Liver (tissue), 8 donors: ENCODE measurements at regions not wholly inside any gene's neighbourhood (a gene's known extent, or its start where the extent isn't known, plus 50 kb on each side); places are given as distances from the start of the nearest gene placed in this dataset.

Experiments
- DNase-seq: peaks from one replicate; pipeline ENCODE4 v3.0.0-alpha.2; 2017; ENCODE audit warnings: low spot score
- H3K27ac ChIP-seq, 2 donors: one replicate each; pipeline ENCODE4 v1.7.0; 2013; ENCODE audit warnings: inconsistent platforms in 2 of 2, low read length in 2 of 2, control low read depth in 1 of 2, low read depth in 1 of 2, mild to moderate bottlenecking in 1 of 2
- H3K27me3 ChIP-seq, 4 donors: one replicate each; pipeline versions ENCODE4 v1.6.1 to v1.7.0; 2013; ENCODE audit warnings: low read length in 3 of 4, inconsistent platforms in 1 of 4, mild to moderate bottlenecking in 1 of 4, moderate library complexity in 1 of 4; ENCODE audit not compliant: control insufficient read depth in 4 of 4, insufficient read depth in 4 of 4
- H3K36me3 ChIP-seq, 4 donors: one replicate each; pipeline versions ENCODE4 v1.6.1 to v1.7.0; 2013; ENCODE audit warnings: low read length in 3 of 4, mild to moderate bottlenecking in 3 of 4, low read depth in 1 of 4, moderate library complexity in 1 of 4; ENCODE audit not compliant: control insufficient read depth in 4 of 4, insufficient read depth in 3 of 4
- H3K4me1 ChIP-seq, 4 donors: one replicate each; pipeline versions ENCODE4 v1.6.1 to v1.7.0; 2013; ENCODE audit warnings: low read length in 3 of 4, mild to moderate bottlenecking in 3 of 4, moderate library complexity in 1 of 4; ENCODE audit not compliant: control insufficient read depth in 4 of 4, insufficient read depth in 4 of 4
- H3K4me3 ChIP-seq, 3 donors: one replicate each; pipeline versions ENCODE4 v1.6.1 to v1.7.0; 2013; ENCODE audit warnings: low read length in 3 of 3, control low read depth in 1 of 3, low read depth in 1 of 3, mild to moderate bottlenecking in 1 of 3
- H3K9ac ChIP-seq, 2 donors: one replicate each; pipeline ENCODE4 v1.7.0; 2013; ENCODE audit warnings: low read length in 2 of 2, mild to moderate bottlenecking in 2 of 2, moderate library complexity in 2 of 2, control low read depth in 1 of 2, low read depth in 1 of 2
- H3K9me3 ChIP-seq, 4 donors: one replicate each; pipeline versions ENCODE4 v1.6.1 to v1.7.0; 2013; ENCODE audit warnings: low read length in 3 of 4; ENCODE audit not compliant: control insufficient read depth in 4 of 4
- ATF3 ChIP-seq: IDR thresholded peaks from 2 replicates; pipeline ENCODE4 v1.6.1; 2016; ENCODE audit warnings: antibody characterized with exemption
- EGR1 ChIP-seq, 2 donors: IDR thresholded peaks; 2 replicates each; pipeline ENCODE4 v1.6.1; 2016 to 2018; ENCODE audit warnings: antibody characterized with exemption in 2 of 2, low read depth in 2 of 2
- FOXA1 ChIP-seq: IDR thresholded peaks from 2 replicates; pipeline ENCODE4 v1.6.1; 2016; ENCODE audit warnings: antibody characterized with exemption
- FOXA2 ChIP-seq: IDR thresholded peaks from 2 replicates; pipeline ENCODE4 v1.6.1; 2016; ENCODE audit warnings: antibody characterized with exemption
- GABPA ChIP-seq, 2 donors: IDR thresholded peaks in 1 of 2; conservative IDR thresholded peaks in 1 of 2; 2 replicates each; pipeline ENCODE4 v1.6.1; 2016; ENCODE audit warnings: antibody characterized with exemption in 2 of 2, mild to moderate bottlenecking in 1 of 2, moderate library complexity in 1 of 2
- HNF4A ChIP-seq, 2 donors: conservative IDR thresholded peaks; 2 replicates each; pipeline ENCODE4 v1.6.1; 2016; ENCODE audit warnings: antibody characterized with exemption in 2 of 2, mild to moderate bottlenecking in 2 of 2
- HNF4G ChIP-seq: IDR thresholded peaks from 2 replicates; pipeline ENCODE4 v1.6.1; 2016; ENCODE audit warnings: antibody characterized with exemption
- JUND ChIP-seq, 2 donors: IDR thresholded peaks; 2 replicates each; pipeline ENCODE4 v1.6.1; 2016; ENCODE audit warnings: antibody characterized with exemption in 2 of 2
- NR2F2 ChIP-seq: IDR thresholded peaks from 2 replicates; pipeline ENCODE4 v1.6.1; 2016; ENCODE audit warnings: antibody characterized with exemption
- RXRA ChIP-seq, 2 donors: IDR thresholded peaks; 2 replicates each; pipeline ENCODE4 v1.6.1; 2017 to 2018; ENCODE audit warnings: antibody characterized with exemption in 2 of 2, mild to moderate bottlenecking in 1 of 2
- TAF1 ChIP-seq: conservative IDR thresholded peaks from 2 replicates; pipeline ENCODE4 v1.6.1; 2016; ENCODE audit warnings: antibody characterized with exemption, mild to moderate bottlenecking
- YY1 ChIP-seq: IDR thresholded peaks from 2 replicates; pipeline ENCODE4 v1.6.1; 2016; ENCODE audit warnings: antibody characterized with exemption, mild to moderate bottlenecking
- ZBTB33 ChIP-seq: IDR thresholded peaks from 2 replicates; pipeline ENCODE4 v1.6.1; 2016; ENCODE audit warnings: antibody characterized with exemption
- WGBS: extraction: QIAGEN DNeasy Blood & Tissue Kit; methylation state at CpG from one replicate; pipeline ENCODE4 v1.1.7; 2013; 5-methylcytosine and 5-hydroxymethylcytosine counted together
- TF ChIP-seq, protein P1 (sequence below): IDR thresholded peaks from 2 replicates; pipeline ENCODE4 v1.6.1; 2016; ENCODE audit warnings: antibody characterized with exemption, mild to moderate bottlenecking
- TF ChIP-seq, protein P2 (sequence below): IDR thresholded peaks from 2 replicates; pipeline ENCODE4 v1.6.1; 2016; ENCODE audit warnings: antibody characterized with exemption
- TF ChIP-seq, protein P3 (sequence below): fragments of 150-350 bp; IDR thresholded peaks from 2 replicates; pipeline ENCODE4 v1.5.1; 2017; ENCODE audit warnings: improper control_type of control experiment, low read depth, low read length; ENCODE audit not compliant: missing input control
- donor health status: healthy.
- donor health status: healthy.
- donor health status: healthy.
- donor health status: healthy.
- donor health status: healthy.

- H3K36me3 ChIP-seq = peaks cover 0 to 2% (median under 1%) of the 10 kb centered on the region in 4 donors
- no peak for DNase-seq
- H3K4me3 ChIP-seq = no peak overlapping the region
- no peak for TF ChIP-seq RXRA (IDR thresholded peaks at IDR 0.05)
- TF ChIP-seq, protein P1, sequence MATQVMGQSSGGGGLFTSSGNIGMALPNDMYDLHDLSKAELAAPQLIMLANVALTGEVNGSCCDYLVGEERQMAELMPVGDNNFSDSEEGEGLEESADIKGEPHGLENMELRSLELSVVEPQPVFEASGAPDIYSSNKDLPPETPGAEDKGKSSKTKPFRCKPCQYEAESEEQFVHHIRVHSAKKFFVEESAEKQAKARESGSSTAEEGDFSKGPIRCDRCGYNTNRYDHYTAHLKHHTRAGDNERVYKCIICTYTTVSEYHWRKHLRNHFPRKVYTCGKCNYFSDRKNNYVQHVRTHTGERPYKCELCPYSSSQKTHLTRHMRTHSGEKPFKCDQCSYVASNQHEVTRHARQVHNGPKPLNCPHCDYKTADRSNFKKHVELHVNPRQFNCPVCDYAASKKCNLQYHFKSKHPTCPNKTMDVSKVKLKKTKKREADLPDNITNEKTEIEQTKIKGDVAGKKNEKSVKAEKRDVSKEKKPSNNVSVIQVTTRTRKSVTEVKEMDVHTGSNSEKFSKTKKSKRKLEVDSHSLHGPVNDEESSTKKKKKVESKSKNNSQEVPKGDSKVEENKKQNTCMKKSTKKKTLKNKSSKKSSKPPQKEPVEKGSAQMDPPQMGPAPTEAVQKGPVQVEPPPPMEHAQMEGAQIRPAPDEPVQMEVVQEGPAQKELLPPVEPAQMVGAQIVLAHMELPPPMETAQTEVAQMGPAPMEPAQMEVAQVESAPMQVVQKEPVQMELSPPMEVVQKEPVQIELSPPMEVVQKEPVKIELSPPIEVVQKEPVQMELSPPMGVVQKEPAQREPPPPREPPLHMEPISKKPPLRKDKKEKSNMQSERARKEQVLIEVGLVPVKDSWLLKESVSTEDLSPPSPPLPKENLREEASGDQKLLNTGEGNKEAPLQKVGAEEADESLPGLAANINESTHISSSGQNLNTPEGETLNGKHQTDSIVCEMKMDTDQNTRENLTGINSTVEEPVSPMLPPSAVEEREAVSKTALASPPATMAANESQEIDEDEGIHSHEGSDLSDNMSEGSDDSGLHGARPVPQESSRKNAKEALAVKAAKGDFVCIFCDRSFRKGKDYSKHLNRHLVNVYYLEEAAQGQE = no peak
- no peak for TF ChIP-seq GABPA (IDR thresholded peaks at IDR 0.05 in 1 of 2, conservative IDR thresholded peaks at IDR 0.05 in 1 of 2)
- no peak for TF ChIP-seq FOXA2
- TF ChIP-seq, protein P2, sequence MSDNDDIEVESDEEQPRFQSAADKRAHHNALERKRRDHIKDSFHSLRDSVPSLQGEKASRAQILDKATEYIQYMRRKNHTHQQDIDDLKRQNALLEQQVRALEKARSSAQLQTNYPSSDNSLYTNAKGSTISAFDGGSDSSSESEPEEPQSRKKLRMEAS = no peak
- H3K9ac ChIP-seq = no peak overlapping the region
- H3K27ac ChIP-seq = no peak overlapping the region
- no peaks in the 10 kb centered on the region for H3K27me3 ChIP-seq
- H3K9me3 ChIP-seq = no peaks in the 10 kb centered on the region
- H3K4me1 ChIP-seq = no peaks in the 10 kb centered on the region
- 93% methylated on average over 6 of the region's 6 CpGs for WGBS
Observed at GRCh38 chr6:159610881-159611280, 82.2 kb downstream of the SOD2 start.

- H3K9me3 ChIP-seq = no peaks in the 10 kb centered on the region
- H3K4me1 ChIP-seq = no peaks in the 10 kb centered on the region
- no peak overlapping the region for H3K9ac ChIP-seq
- DNase-seq = no peak
- H3K4me3 ChIP-seq = no peak overlapping the region
- H3K27ac ChIP-seq = no peak overlapping the region
- H3K27me3 ChIP-seq = no peaks in the 10 kb centered on the region
- no peak for TF ChIP-seq FOXA2
- TF ChIP-seq ATF3 = no peak
- no peak for TF ChIP-seq RXRA (IDR thresholded peaks at IDR 0.05)
- no peak for TF ChIP-seq HNF4G
- no peak for TF ChIP-seq TAF1
- TF ChIP-seq, protein P3, sequence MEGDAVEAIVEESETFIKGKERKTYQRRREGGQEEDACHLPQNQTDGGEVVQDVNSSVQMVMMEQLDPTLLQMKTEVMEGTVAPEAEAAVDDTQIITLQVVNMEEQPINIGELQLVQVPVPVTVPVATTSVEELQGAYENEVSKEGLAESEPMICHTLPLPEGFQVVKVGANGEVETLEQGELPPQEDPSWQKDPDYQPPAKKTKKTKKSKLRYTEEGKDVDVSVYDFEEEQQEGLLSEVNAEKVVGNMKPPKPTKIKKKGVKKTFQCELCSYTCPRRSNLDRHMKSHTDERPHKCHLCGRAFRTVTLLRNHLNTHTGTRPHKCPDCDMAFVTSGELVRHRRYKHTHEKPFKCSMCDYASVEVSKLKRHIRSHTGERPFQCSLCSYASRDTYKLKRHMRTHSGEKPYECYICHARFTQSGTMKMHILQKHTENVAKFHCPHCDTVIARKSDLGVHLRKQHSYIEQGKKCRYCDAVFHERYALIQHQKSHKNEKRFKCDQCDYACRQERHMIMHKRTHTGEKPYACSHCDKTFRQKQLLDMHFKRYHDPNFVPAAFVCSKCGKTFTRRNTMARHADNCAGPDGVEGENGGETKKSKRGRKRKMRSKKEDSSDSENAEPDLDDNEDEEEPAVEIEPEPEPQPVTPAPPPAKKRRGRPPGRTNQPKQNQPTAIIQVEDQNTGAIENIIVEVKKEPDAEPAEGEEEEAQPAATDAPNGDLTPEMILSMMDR = no peak
- TF ChIP-seq GABPA (IDR thresholded peaks at IDR 0.05 in 1 of 2, conservative IDR thresholded peaks at IDR 0.05 in 1 of 2) = no peak
- TF ChIP-seq FOXA1 = no peak
- TF ChIP-seq HNF4A (conservative IDR thresholded peaks at IDR 0.05) = no peak
- TF ChIP-seq JUND (IDR thresholded peaks at IDR 0.05) = no peak
- TF ChIP-seq YY1 = no peak
- no peak for TF ChIP-seq EGR1 (IDR thresholded peaks at IDR 0.05; ENCODE audit: low read depth in 2 of 2)
- no peak for TF ChIP-seq ZBTB33
- TF ChIP-seq, protein P1 = no peak
- TF ChIP-seq NR2F2 = no peak
- H3K36me3 ChIP-seq = peaks cover 0 to 2% (median under 1%) of the 10 kb centered on the region in 4 donors
- 67% methylated on average over 2 of the region's 2 CpGs for WGBS
Observed at GRCh38 chr6:159609652-159610178, 83.3 kb downstream of the SOD2 start.
